Cardiac fibroblast (primary cell): ENCODE measurements at regions not wholly inside any gene's neighbourhood (a gene's known extent, or its start where the extent isn't known, plus 50 kb on each side); places are given as distances from the start of the nearest gene placed in this dataset.

Experiments used
- DNase-seq, 2 donors: peaks; one replicate each; pipeline versions ENCODE4 v3.0.0 to v3.0.0-alpha.2; 2010; ENCODE audit warnings: low read depth in 2 of 2
- H3K4me3 ChIP-seq, 2 donors: replicated peaks in 1 of 2; 1 replicate in 1 of 2; 2 replicates in 1 of 2; pipeline ENCODE4 v1.5.1; 2011; ENCODE audit warnings: low read depth in 2 of 2, low read length in 2 of 2, mild to moderate bottlenecking in 2 of 2, moderate library complexity in 1 of 2
- CTCF ChIP-seq: IDR thresholded peaks from one replicate; pipeline ENCODE4 v1.5.1; 2011; ENCODE audit warnings: low read depth, mild to moderate bottlenecking, low read length, inconsistent platforms

GRCh38 chr11:127643268-127644058 lies 642.9 kb upstream of the KIRREL3 start:
- no peak for DNase-seq
- H3K4me3 ChIP-seq, result no peak overlapping the region
- no peak for TF ChIP-seq CTCF

- DNase-seq, result peak in 1 of 2 donors; percentile 52
- TF ChIP-seq CTCF, result no peak
- H3K4me3 ChIP-seq, result no peak overlapping the region
Observed at GRCh38 chr11:127640561-127641451, 640.2 kb upstream of the KIRREL3 start.

DNA sequence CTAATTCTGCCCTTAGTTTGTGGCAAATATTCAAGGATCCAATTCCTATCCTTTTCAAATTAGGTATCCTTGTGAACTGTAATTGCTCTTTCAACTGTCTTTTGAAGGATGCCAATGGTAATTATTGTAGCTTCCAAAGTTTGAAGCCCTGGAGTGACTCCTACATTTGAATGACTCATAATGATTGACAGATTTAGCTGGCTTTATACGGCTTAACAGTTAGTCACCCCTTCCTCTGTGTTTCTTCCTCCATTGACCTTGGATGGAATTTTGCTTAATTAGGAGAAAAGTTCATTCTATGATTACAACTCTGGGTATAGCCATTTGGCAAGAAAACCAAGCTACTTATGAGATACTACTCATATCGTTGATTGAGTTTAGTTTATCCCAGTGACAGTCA lies 639.3 kb upstream of the KIRREL3 start:
- H3K4me3 ChIP-seq, result no peak overlapping the region
- no peak for TF ChIP-seq CTCF
- DNase-seq, result peak in 1 of 2 donors; percentile 12

- TF ChIP-seq CTCF, result no peak
- no peak overlapping the region for H3K4me3 ChIP-seq
- peak in 1 of 2 donors; percentile 56 for DNase-seq
Observed at GRCh38 chr11:127632976-127633680, 632.6 kb upstream of the KIRREL3 start.

GRCh38 chr11:127632546-127632945 lies 632.0 kb upstream of the KIRREL3 start:
- no peak for DNase-seq
- no peak for TF ChIP-seq CTCF
- no peak overlapping the region for H3K4me3 ChIP-seq

DNA sequence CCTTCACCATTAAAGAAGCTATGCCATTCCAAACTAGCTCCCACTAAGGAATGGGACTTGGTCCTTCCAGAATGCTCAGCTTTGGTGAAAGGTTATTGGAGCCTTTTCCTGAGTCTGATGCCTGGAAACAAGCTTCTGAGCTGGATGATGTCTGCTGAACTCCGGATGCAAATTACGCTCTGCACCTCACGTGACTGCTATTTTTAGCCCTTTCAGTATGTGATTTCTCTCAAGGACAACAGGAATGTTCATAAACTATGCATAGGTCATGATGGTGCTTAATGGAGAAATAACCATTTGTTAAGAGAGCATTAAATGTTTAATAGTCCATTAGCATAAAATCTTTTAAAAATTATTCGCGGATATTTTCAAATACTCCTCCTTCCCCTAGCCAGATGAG lies 631.4 kb upstream of the KIRREL3 start:
- peak in 1 of 2 donors; percentile 1 for DNase-seq
- TF ChIP-seq CTCF, result no peak
- no peak overlapping the region for H3K4me3 ChIP-seq
